ENCODE measurements at regions not wholly inside any gene's neighbourhood (a gene's known extent, or its start where the extent isn't known, plus 50 kb on each side); places are given as distances from the start of the nearest gene placed in this dataset.

GRCh38 chrX:39773923-39774773 lies 323.6 kb downstream of the BCOR start:
- TF ChIP-seq, protein P1, sequence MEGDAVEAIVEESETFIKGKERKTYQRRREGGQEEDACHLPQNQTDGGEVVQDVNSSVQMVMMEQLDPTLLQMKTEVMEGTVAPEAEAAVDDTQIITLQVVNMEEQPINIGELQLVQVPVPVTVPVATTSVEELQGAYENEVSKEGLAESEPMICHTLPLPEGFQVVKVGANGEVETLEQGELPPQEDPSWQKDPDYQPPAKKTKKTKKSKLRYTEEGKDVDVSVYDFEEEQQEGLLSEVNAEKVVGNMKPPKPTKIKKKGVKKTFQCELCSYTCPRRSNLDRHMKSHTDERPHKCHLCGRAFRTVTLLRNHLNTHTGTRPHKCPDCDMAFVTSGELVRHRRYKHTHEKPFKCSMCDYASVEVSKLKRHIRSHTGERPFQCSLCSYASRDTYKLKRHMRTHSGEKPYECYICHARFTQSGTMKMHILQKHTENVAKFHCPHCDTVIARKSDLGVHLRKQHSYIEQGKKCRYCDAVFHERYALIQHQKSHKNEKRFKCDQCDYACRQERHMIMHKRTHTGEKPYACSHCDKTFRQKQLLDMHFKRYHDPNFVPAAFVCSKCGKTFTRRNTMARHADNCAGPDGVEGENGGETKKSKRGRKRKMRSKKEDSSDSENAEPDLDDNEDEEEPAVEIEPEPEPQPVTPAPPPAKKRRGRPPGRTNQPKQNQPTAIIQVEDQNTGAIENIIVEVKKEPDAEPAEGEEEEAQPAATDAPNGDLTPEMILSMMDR (IDR thresholded peaks at IDR 0.05) = no peak
- TF ChIP-seq POLR2A (IDR thresholded peaks at IDR 0.05) = no peak

All from uterus (tissue), 2 donors.